Parathyroid adenoma (tissue), 2 donors: ENCODE measurements at regions not wholly inside any gene's neighbourhood (a gene's known extent, or its start where the extent isn't known, plus 50 kb on each side); places are given as distances from the start of the nearest gene placed in this dataset.

Source experiments
- H2AFZ ChIP-seq: fragments of 300-600 bp; sonication (generic); one replicate; pipeline ENCODE4 v1.7.0; 2017; ENCODE audit warnings: antibody characterized with exemption, mild to moderate bottlenecking
- H3K27ac ChIP-seq: fragments of 300-600 bp; sonication (generic); one replicate; pipeline ENCODE4 v1.7.0; 2017
- H3K27me3 ChIP-seq: fragments of 300-600 bp; sonication (generic); one replicate; pipeline ENCODE4 v1.7.0; 2017; ENCODE audit warnings: low read length; ENCODE audit not compliant: control insufficient read depth, insufficient read depth
- H3K36me3 ChIP-seq: fragments of 300-600 bp; sonication (generic); one replicate; pipeline ENCODE4 v1.7.0; 2017; ENCODE audit warnings: low read length; ENCODE audit not compliant: control insufficient read depth, insufficient read depth
- H3K4me1 ChIP-seq: fragments of 300-600 bp; sonication (generic); one replicate; pipeline ENCODE4 v1.7.0; 2017; ENCODE audit warnings: control low read depth
- H3K4me2 ChIP-seq: fragments of 300-600 bp; sonication (generic); one replicate; pipeline ENCODE4 v1.7.0; 2017; ENCODE audit warnings: low read length
- H3K4me3 ChIP-seq: fragments of 300-600 bp; sonication (generic); one replicate; pipeline ENCODE4 v1.7.0; 2017; ENCODE audit warnings: low read depth, low read length
- H3K79me2 ChIP-seq: fragments of 300-600 bp; sonication (generic); one replicate; pipeline ENCODE4 v1.7.0; 2017; ENCODE audit warnings: control low read depth
- H3K9ac ChIP-seq: fragments of 300-600 bp; sonication (generic); one replicate; pipeline ENCODE4 v1.7.0; 2017; ENCODE audit warnings: mild to moderate bottlenecking
- H3K9me3 ChIP-seq: fragments of 300-600 bp; sonication (generic); one replicate; pipeline ENCODE4 v1.7.0; 2017; ENCODE audit warnings: low read length; ENCODE audit not compliant: control insufficient read depth
- TF ChIP-seq, protein P1 (sequence below): fragments of 300-600 bp; sonication (generic); IDR thresholded peaks from one replicate; pipeline ENCODE4 v1.7.0; 2017; ENCODE audit warnings: antibody characterized with exemption, mild to moderate bottlenecking
- donor health status: primary hyperparathyroidism.

DNA sequence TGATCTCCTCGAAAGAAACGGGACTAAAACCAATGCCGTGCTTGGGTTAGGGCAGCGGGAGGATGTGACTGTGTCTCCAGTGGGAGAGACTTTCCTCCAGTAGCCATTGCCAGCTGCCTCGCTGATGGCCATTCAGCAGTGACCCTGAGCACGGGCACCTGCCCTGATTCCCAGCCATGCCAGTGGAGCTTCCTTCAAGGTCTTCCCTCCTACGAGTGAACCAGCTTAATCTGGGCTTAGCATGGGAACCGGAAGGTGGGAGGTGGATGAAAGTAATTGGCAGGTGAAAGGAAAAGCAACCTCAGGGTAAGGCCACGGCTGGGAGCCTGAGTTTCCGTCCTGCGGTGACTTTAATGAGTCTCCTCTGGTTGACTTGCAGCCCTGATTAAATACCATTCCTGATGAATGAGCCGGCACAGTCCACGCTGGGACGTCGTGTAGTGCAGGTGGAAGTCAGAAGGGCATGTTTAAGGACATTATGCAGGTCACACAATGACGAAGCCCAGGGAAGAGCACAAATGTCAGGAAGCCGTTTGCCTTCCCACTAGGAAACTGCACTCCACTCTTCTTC, 813.5 kb downstream of the QKI start:
- H3K27me3 ChIP-seq: no peaks in the 10 kb centered on the region
- TF ChIP-seq, protein P1, sequence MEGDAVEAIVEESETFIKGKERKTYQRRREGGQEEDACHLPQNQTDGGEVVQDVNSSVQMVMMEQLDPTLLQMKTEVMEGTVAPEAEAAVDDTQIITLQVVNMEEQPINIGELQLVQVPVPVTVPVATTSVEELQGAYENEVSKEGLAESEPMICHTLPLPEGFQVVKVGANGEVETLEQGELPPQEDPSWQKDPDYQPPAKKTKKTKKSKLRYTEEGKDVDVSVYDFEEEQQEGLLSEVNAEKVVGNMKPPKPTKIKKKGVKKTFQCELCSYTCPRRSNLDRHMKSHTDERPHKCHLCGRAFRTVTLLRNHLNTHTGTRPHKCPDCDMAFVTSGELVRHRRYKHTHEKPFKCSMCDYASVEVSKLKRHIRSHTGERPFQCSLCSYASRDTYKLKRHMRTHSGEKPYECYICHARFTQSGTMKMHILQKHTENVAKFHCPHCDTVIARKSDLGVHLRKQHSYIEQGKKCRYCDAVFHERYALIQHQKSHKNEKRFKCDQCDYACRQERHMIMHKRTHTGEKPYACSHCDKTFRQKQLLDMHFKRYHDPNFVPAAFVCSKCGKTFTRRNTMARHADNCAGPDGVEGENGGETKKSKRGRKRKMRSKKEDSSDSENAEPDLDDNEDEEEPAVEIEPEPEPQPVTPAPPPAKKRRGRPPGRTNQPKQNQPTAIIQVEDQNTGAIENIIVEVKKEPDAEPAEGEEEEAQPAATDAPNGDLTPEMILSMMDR: no peak
- no peaks in the 10 kb centered on the region for H3K79me2 ChIP-seq
- H3K4me2 ChIP-seq: no peak overlapping the region
- no peak overlapping the region for H3K9ac ChIP-seq
- H3K27ac ChIP-seq: no peak overlapping the region
- no peak overlapping the region for H2AFZ ChIP-seq
- H3K4me1 ChIP-seq: no peaks in the 10 kb centered on the region
- H3K4me3 ChIP-seq: no peak overlapping the region
- H3K36me3 ChIP-seq: no peaks in the 10 kb centered on the region
- H3K9me3 ChIP-seq: no peaks in the 10 kb centered on the region

DNA sequence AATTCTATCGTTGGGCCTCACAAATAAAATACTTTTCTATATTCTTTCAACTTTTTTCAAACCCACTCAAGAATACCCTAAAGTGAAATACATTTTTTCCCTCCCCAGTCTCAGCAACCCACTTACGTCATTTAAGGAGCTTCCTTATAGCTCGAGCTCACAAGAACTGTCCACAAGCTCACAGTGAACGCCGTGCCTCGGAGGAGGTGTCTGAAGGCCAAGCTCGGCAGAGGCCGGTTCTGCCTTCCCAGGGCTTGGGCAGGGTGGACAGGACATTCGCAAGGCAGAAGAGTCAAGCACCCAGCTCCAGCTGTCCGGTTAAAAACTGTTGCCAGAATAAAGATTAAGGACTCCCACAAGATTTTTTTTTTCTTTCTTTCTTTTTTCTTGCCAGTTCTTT, 802.3 kb downstream of the QKI start:
- no peak overlapping the region for H3K4me3 ChIP-seq
- no peak overlapping the region for H3K4me2 ChIP-seq
- no peaks in the 10 kb centered on the region for H3K36me3 ChIP-seq
- H3K27ac ChIP-seq: no peak overlapping the region
- TF ChIP-seq, protein P1: no peak
- no peaks in the 10 kb centered on the region for H3K27me3 ChIP-seq
- no peak overlapping the region for H2AFZ ChIP-seq
- H3K4me1 ChIP-seq: no peaks in the 10 kb centered on the region
- no peaks in the 10 kb centered on the region for H3K79me2 ChIP-seq
- no peaks in the 10 kb centered on the region for H3K9me3 ChIP-seq
- H3K9ac ChIP-seq: no peak overlapping the region

DNA sequence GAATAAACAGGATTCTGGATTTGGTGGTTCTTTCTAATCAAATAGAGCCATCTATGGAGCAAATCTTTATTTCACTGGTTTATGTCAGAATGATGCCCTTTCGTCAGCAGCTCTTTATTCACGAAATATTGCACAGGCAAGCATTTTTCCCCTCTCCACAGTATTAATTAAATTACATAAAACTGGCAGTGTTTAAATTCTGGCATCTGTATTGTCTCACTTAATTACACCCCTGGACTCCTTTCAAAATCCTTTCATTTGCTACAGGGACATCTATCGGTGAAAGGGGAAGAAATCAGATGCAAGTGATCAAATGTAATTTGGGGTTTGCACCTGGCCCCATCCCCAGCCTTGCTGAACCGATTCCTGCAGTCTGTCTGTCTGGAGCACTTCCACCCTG, 801.9 kb downstream of the QKI start:
- no peaks in the 10 kb centered on the region for H3K36me3 ChIP-seq
- no peak overlapping the region for H2AFZ ChIP-seq
- no peak overlapping the region for H3K27ac ChIP-seq
- H3K4me3 ChIP-seq: no peak overlapping the region
- TF ChIP-seq, protein P1: no peak
- H3K4me1 ChIP-seq: no peaks in the 10 kb centered on the region
- H3K9me3 ChIP-seq: no peaks in the 10 kb centered on the region
- H3K9ac ChIP-seq: no peak overlapping the region
- H3K79me2 ChIP-seq: no peaks in the 10 kb centered on the region
- no peak overlapping the region for H3K4me2 ChIP-seq
- H3K27me3 ChIP-seq: no peaks in the 10 kb centered on the region

DNA sequence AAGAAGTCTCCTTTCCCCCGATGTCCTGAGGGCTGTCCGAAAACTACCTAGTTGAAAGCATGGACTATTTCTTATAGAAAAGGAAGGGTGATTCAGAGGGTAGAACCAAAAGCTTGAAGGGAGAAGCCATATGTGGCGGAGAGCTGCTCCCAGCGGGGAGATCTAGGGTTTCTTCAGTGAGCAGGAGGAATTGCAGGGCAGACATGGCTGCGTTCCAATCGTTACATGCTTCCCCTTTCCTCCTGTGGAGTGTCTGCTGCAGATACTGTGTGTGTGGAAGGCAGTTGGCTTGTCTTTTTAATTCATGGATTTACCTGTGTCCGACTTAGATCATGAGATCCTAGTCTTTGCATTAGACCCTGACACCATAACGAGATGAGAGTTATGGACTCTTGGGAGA, 799.5 kb downstream of the QKI start:
- Histone ChIP-seq H3K79me2 (no peaks in the 10 kb centered on the region), H3K27me3 (no peaks in the 10 kb centered on the region), H2AFZ (no peak overlapping the region), H3K9me3 (no peaks in the 10 kb centered on the region), H3K36me3 (no peaks in the 10 kb centered on the region), H3K9ac (no peak overlapping the region), H3K4me3 (no peak overlapping the region), H3K4me1 (no peaks in the 10 kb centered on the region), H3K27ac (no peak overlapping the region), H3K4me2 (no peak overlapping the region)
- TF ChIP-seq, protein P1: no peak

DNA sequence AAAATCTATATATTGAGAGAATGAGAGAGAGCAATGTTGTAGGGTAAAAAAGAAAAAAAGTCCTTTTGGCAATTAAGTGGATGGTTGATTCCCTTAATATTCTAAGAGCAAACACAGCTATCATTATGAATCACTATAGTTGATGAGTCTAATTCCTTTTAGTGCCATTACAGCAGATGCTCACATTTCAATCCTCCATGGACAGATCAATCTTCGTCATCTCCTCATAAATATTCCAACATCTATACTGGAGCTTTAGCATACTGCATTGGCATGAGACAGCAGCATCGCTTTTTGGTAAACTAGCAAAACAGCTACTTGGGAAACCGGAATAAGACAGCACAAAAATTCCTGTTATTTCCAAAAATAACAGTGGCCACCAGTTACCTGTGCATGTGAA, 796.7 kb downstream of the QKI start:
- Histone ChIP-seq H3K4me2 (no peak overlapping the region), H3K36me3 (no peaks in the 10 kb centered on the region)

More for the DNA sequence above, 796.7 kb downstream of the QKI start:
- H3K27ac ChIP-seq: no peak overlapping the region
- H3K4me3 ChIP-seq: no peak overlapping the region
- H2AFZ ChIP-seq: no peak overlapping the region
- no peak overlapping the region for H3K9ac ChIP-seq
- H3K9me3 ChIP-seq: no peaks in the 10 kb centered on the region
- H3K27me3 ChIP-seq: no peaks in the 10 kb centered on the region
- no peaks in the 10 kb centered on the region for H3K4me1 ChIP-seq
- TF ChIP-seq, protein P1: no peak
- H3K79me2 ChIP-seq: no peaks in the 10 kb centered on the region
